ENCODE measurements at regions not wholly inside any gene's neighbourhood (a gene's known extent, or its start where the extent isn't known, plus 50 kb on each side); places are given as distances from the start of the nearest gene placed in this dataset.

DNA sequence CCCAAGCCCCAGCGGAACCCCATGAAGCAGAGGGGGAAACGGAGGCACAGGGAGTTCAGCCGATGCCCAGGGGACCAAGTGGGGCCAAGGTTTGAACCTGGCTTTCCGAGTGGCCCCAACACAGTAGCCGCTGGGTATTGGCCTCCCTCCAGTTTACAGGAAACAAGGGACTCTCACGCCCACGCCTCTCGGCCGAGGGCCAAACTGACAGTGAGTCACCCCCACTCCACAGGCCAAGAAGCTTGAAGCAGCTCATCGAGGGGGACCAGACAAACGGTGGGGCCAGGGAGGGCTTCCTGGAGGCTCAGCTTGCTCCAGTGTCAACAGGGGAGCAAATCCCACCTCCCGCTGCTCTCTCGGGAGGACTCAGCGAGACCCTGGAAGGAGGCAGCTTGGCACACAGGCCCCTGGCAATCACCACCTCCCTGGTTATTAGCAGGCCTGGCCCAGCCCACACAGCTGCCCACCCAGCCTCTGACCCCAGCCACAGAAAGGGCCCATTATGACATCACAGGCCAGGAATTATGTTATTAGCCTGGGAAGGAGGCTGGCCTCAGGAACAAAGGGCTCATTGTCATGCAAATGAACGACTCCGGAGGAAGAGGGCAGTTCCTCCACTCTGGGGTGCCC, 54.6 kb downstream of the NCOR2 start:
- no peak for TF ChIP-seq CTCF (IDR thresholded peaks at IDR 0.05; ENCODE audit: low read depth, low read length)
- peak; percentile 80 for DNase-seq (ENCODE audit: extremely low read depth, low read depth)

DNA sequence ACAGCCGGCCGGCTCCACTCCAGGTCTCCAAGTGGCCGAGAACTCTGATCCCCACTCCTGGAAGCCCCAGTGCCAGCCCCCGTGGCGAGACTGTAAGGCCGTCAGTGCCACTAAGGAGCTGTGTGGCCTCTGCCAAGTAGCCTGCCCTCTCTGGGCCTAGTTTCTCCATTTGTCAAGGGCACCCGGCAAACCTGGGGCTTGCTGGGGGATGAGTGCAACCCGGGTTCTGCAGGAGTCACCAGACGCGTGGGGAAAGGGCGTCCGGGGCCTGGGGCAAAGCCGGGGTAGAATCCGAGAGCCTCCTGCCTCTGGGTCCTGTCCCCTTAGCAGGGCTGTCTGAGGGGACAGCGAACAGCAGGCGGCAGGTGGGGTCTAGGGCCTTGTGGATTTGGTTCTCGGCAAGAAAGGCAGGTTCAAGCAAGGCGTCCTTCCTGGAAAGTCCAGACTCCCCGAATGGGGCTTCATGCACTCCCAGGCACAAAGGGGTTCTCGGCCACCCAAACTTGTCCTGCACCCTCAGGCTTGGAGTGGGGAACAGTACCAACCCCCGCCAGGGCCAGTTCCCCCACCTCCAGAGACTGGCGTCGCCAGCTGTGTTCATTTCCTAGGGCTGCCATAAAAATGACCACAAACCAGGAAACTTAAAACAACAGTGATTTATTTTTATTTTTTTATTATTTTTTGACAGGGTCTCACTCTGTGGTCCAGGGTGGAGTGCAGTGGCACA, 56.0 kb downstream of the NCOR2 start:
- no peak for DNase-seq (ENCODE audit: extremely low read depth, low read depth)
- no peak for TF ChIP-seq CTCF (IDR thresholded peaks at IDR 0.05; ENCODE audit: low read depth, low read length)

DNA sequence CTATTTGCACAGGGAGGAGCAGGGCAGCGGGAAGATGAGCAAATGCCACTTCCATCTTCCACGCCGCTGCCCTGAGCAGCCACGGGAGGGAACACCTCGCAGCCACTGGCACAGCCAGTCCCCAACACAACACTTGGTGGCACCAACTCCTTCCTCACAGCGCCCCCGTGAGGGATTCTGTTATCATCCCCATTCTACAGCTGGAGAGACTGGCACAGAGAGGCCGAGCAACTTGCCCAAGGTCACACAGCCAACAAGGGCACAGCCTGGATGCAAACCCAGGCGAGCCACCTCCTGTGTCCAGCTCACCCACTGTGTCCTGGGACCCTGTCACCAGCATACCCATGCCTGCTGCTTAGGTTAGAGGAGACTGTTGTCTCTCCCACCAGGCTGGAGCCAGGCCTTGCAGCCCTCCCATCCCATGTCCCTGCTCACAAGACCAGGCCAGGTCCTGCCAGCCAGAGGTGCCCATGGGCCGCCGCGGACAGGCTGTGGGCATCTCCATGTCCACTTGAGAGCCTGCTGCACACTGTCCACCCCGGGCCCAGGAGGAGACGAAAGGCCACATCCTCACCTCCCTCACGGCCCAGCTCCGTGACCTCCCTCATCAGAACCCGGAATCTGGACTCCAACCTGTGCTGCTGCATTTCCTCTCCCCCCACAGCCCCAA, 57.0 kb downstream of the NCOR2 start:
- no peak for DNase-seq (ENCODE audit: extremely low read depth, low read depth)
- TF ChIP-seq CTCF (IDR thresholded peaks at IDR 0.05; ENCODE audit: low read depth, low read length), result no peak; the same call in 1 of the 2 replicates

- DNase-seq (ENCODE audit: extremely low read depth, low read depth), result no peak
- TF ChIP-seq CTCF (IDR thresholded peaks at IDR 0.05; ENCODE audit: low read depth, low read length), result no peak
Measured at GRCh38 chr12:124509676-124510300, 57.6 kb downstream of the NCOR2 start.

DNA sequence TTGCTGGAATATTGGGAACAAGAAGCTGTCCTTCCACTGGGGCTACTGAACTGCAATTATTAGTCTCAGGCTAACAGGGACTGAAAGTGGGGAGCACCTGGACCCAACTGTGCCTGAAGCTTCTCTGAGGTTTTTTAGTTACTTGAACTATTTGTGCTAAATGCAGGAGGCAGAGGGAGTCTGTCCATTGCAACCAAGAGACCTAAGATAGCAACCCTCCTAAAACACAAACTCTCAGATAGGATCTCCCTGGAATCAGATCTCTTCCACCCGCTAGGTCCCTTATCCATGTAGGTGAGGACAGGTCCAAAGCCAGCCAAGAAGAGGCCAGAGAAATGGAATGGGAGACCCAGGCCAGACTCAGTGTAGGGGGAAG, 58.1 kb downstream of the NCOR2 start:
- DNase-seq (ENCODE audit: extremely low read depth, low read depth), result no peak
- TF ChIP-seq CTCF (IDR thresholded peaks at IDR 0.05; ENCODE audit: low read depth, low read length), result no peak

DNA sequence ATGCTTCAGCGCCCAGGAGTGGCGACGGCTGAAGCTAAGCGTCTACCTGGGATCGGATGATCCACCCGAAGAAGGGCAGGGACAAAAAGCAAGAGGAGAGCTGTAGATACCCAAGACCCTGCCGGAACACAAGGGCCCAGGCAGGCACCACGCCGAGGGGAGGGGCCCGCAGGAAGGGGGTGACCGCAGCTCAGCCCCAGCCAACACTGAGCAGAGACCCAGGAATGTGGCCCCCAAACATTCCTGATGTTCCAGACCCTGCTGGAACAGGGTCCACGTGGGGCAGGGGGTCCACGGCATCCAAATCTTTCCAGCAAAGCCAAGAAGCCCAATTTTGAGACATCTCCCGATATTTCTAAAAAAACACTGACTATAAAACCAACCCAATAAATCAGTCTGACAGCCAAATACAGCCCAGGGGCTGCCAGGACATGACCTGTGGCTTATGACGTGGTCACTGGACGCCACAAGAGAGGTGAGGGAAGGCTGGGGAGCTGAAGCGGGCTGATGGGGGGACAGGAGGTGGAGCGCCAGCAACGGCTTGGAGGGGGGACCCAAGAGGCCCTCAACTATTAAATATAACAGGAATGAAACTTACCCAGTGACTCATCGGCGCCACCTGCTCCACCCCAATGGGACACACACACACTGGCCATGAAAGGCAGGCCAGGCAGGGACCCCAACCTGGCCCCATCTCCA, 58.9 kb downstream of the NCOR2 start:
- no peak; the same call in 1 of the 2 replicates for TF ChIP-seq CTCF (IDR thresholded peaks at IDR 0.05; ENCODE audit: low read depth, low read length)
- no peak for DNase-seq (ENCODE audit: extremely low read depth, low read depth)
